ENCODE measurements at regions not wholly inside any gene's neighbourhood (a gene's known extent, or its start where the extent isn't known, plus 50 kb on each side); places are given as distances from the start of the nearest gene placed in this dataset.

Small RNAs in the stretch of these regions (small RNA-seq; reads per million reads assigned to genes)
- gene MTND5P4 (0 reads per million in 2 experiments), gene SNORA75B (0 to 0.05 reads per million in 2 experiments)
